ENCODE measurements at regions not wholly inside any gene's neighbourhood (a gene's known extent, or its start where the extent isn't known, plus 50 kb on each side); places are given as distances from the start of the nearest gene placed in this dataset.

- intact Hi-C loops (cut with DNase I), result no loop called here
- Histone ChIP-seq H3K36me3 (ENCODE audit: control insufficient read depth in 2 of 3, insufficient read depth in 3 of 3, low read length in 3 of 3) (no peaks in the 10 kb centered on the region), H3K27ac (ENCODE audit: low read depth in 2 of 2, low read length in 2 of 2) (no peak overlapping the region), H3K27me3 (ENCODE audit: control insufficient read depth, insufficient read depth, low read length) (no peaks in the 10 kb centered on the region), H3K4me3 (ENCODE audit: low read length in 3 of 3) (no peak overlapping the region), H3K4me1 (ENCODE audit: control insufficient read depth in 2 of 3, insufficient read depth in 2 of 3, low read depth in 1 of 3, low read length in 3 of 3) (no peaks in the 10 kb centered on the region), H3K9ac (ENCODE audit: low read length in 3 of 3) (no peak overlapping the region), H3K9me3 (ENCODE audit: control insufficient read depth in 2 of 3, insufficient read depth in 1 of 3, low read length in 3 of 3) (no peaks in the 10 kb centered on the region)
- no peak for DNase-seq
- no peak for FAIRE-seq
- no peak for TF ChIP-seq CTCF (IDR thresholded peaks at IDR 0.05; ENCODE audit: borderline replicate concordance, extremely low read depth, insufficient read depth)
Measured at GRCh38 chr4:72953571-72953970, 115.9 kb downstream of the COX18 start.

GRCh38 chr4:72951628-72952027 lies 117.9 kb downstream of the COX18 start:
- intact Hi-C loops (cut with DNase I), result no loop called here
- FAIRE-seq, result no peak
- Histone ChIP-seq H3K9ac (ENCODE audit: low read length in 3 of 3) (no peak overlapping the region), H3K27me3 (ENCODE audit: control insufficient read depth, insufficient read depth, low read length) (no peaks in the 10 kb centered on the region), H3K4me3 (ENCODE audit: low read length in 3 of 3) (no peak overlapping the region), H3K4me1 (ENCODE audit: control insufficient read depth in 2 of 3, insufficient read depth in 2 of 3, low read depth in 1 of 3, low read length in 3 of 3) (no peaks in the 10 kb centered on the region), H3K27ac (ENCODE audit: low read depth in 2 of 2, low read length in 2 of 2) (no peak overlapping the region), H3K9me3 (ENCODE audit: control insufficient read depth in 2 of 3, insufficient read depth in 1 of 3, low read length in 3 of 3) (no peaks in the 10 kb centered on the region), H3K36me3 (ENCODE audit: control insufficient read depth in 2 of 3, insufficient read depth in 3 of 3, low read length in 3 of 3) (no peaks in the 10 kb centered on the region)
- DNase-seq, result no peak
- TF ChIP-seq CTCF (IDR thresholded peaks at IDR 0.05; ENCODE audit: borderline replicate concordance, extremely low read depth, insufficient read depth), result no peak

GRCh38 chr4:72951147-72951546 lies 118.4 kb downstream of the COX18 start:
- Histone ChIP-seq H3K27me3 (ENCODE audit: control insufficient read depth, insufficient read depth, low read length) (no peaks in the 10 kb centered on the region), H3K36me3 (ENCODE audit: control insufficient read depth in 2 of 3, insufficient read depth in 3 of 3, low read length in 3 of 3) (no peaks in the 10 kb centered on the region), H3K27ac (ENCODE audit: low read depth in 2 of 2, low read length in 2 of 2) (no peak overlapping the region), H3K9me3 (ENCODE audit: control insufficient read depth in 2 of 3, insufficient read depth in 1 of 3, low read length in 3 of 3) (no peaks in the 10 kb centered on the region), H3K4me3 (ENCODE audit: low read length in 3 of 3) (no peak overlapping the region), H3K9ac (ENCODE audit: low read length in 3 of 3) (no peak overlapping the region), H3K4me1 (ENCODE audit: control insufficient read depth in 2 of 3, insufficient read depth in 2 of 3, low read depth in 1 of 3, low read length in 3 of 3) (no peaks in the 10 kb centered on the region)
- FAIRE-seq, result no peak
- no peak for TF ChIP-seq CTCF (IDR thresholded peaks at IDR 0.05; ENCODE audit: borderline replicate concordance, extremely low read depth, insufficient read depth)
- DNase-seq, result no peak
- intact Hi-C loops (cut with DNase I), result no loop called here

- FAIRE-seq (peak; percentile 96), DNase-seq (no peak)
- intact Hi-C loops (cut with DNase I), result no loop called here
- H3K9me3 ChIP-seq (ENCODE audit: control insufficient read depth in 2 of 3, insufficient read depth in 1 of 3, low read length in 3 of 3), result no peaks in the 10 kb centered on the region
- H3K4me1 ChIP-seq (ENCODE audit: control insufficient read depth in 2 of 3, insufficient read depth in 2 of 3, low read depth in 1 of 3, low read length in 3 of 3), result no peaks in the 10 kb centered on the region
- no peaks in the 10 kb centered on the region for H3K27me3 ChIP-seq (ENCODE audit: control insufficient read depth, insufficient read depth, low read length)
- no peak overlapping the region for H3K9ac ChIP-seq (ENCODE audit: low read length in 3 of 3)
- TF ChIP-seq CTCF (IDR thresholded peaks at IDR 0.05; ENCODE audit: borderline replicate concordance, extremely low read depth, insufficient read depth), result no peak
- no peak overlapping the region for H3K4me3 ChIP-seq (ENCODE audit: low read length in 3 of 3)
- no peak overlapping the region for H3K27ac ChIP-seq (ENCODE audit: low read depth in 2 of 2, low read length in 2 of 2)
- no peaks in the 10 kb centered on the region for H3K36me3 ChIP-seq (ENCODE audit: control insufficient read depth in 2 of 3, insufficient read depth in 3 of 3, low read length in 3 of 3)
Measured at GRCh38 chr4:72948080-72948479, 121.4 kb downstream of the COX18 start.
